ENCODE measurements at regions not wholly inside any gene's neighbourhood (a gene's known extent, or its start where the extent isn't known, plus 50 kb on each side); places are given as distances from the start of the nearest gene placed in this dataset.

DNA sequence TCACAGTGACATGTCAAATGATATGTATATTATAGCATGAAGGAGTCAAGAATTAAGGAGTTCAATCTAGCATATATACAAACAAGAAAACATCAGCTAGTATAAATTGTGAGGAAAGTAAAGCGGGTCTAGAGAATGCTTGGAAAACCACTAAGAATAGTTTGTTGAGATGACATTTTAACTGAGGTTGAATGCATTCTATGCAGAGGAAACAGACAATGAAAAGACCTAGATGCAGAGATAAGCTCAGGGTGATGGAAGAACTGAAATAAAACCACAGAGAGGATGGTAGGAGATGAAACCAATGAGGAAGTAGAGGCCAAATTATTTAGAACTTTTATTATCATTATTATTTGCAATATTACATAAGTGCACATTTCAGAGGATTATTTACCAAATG lies 803.6 kb upstream of the FANCL start:
- H3K27ac ChIP-seq (ENCODE audit: low read length), result no peak overlapping the region
- no peaks in the 10 kb centered on the region for H3K9me3 ChIP-seq (ENCODE audit: control insufficient read depth in 1 of 2, low read length in 2 of 2)

GRCh38 chr2:59041139-59041538 lies 800.0 kb upstream of the FANCL start:
- H3K4me3 ChIP-seq (ENCODE audit: low read depth in 1 of 2, low read length in 2 of 2), result no peak overlapping the region
- no peaks in the 10 kb centered on the region for H3K27me3 ChIP-seq (ENCODE audit: low read depth, low read length)
- H3K36me3 ChIP-seq (ENCODE audit: control insufficient read depth in 1 of 2, insufficient read depth in 2 of 2, low read length in 2 of 2), result no peaks in the 10 kb centered on the region
- no peaks in the 10 kb centered on the region for H3K9me3 ChIP-seq (ENCODE audit: control insufficient read depth in 1 of 2, low read length in 2 of 2)
- no peak overlapping the region for H3K27ac ChIP-seq (ENCODE audit: low read length)
- no peaks in the 10 kb centered on the region for H3K4me1 ChIP-seq (ENCODE audit: control insufficient read depth in 1 of 2, insufficient read depth in 2 of 2, low read length in 2 of 2)

More for the DNA sequence above, 803.6 kb upstream of the FANCL start:
- Histone ChIP-seq H3K4me3 (ENCODE audit: low read depth in 1 of 2, low read length in 2 of 2) (no peak overlapping the region), H3K36me3 (ENCODE audit: control insufficient read depth in 1 of 2, insufficient read depth in 2 of 2, low read length in 2 of 2) (no peaks in the 10 kb centered on the region), H3K27me3 (ENCODE audit: low read depth, low read length) (no peaks in the 10 kb centered on the region), H3K4me1 (ENCODE audit: control insufficient read depth in 1 of 2, insufficient read depth in 2 of 2, low read length in 2 of 2) (no peaks in the 10 kb centered on the region)

DNA sequence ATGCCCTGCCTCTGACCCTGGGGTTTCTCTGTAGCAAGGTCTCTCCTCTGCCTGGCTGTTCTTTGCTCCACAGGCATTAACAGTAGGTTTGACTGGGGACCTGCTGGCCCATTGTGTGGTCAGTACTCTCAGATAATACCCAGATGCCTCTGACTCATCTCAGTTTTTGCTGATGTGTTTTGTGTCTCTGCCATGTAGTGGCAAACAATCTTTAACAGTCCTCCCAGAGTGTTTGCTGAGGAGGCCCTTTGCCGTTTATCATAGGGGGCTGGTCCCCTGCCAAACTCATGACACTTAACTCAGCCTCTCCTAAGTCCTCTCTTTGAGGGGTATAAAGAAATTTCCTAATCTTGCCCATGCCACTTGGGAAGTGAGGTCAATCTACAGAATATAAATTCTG lies 793.7 kb upstream of the FANCL start:
- Histone ChIP-seq H3K4me1 (ENCODE audit: control insufficient read depth in 1 of 2, insufficient read depth in 2 of 2, low read length in 2 of 2) (peaks cover 0 to 8% of the 10 kb centered on the region in 2 donors), H3K4me3 (ENCODE audit: low read depth in 1 of 2, low read length in 2 of 2) (no peak overlapping the region), H3K9me3 (ENCODE audit: control insufficient read depth in 1 of 2, low read length in 2 of 2) (no peaks in the 10 kb centered on the region), H3K27me3 (ENCODE audit: low read depth, low read length) (no peaks in the 10 kb centered on the region), H3K27ac (ENCODE audit: low read length) (no peak overlapping the region), H3K36me3 (ENCODE audit: control insufficient read depth in 1 of 2, insufficient read depth in 2 of 2, low read length in 2 of 2) (no peaks in the 10 kb centered on the region)

- Histone ChIP-seq H3K27me3 (ENCODE audit: low read depth, low read length) (no peaks in the 10 kb centered on the region), H3K4me3 (ENCODE audit: low read depth in 1 of 2, low read length in 2 of 2) (no peak overlapping the region), H3K9me3 (ENCODE audit: control insufficient read depth in 1 of 2, low read length in 2 of 2) (no peaks in the 10 kb centered on the region), H3K4me1 (ENCODE audit: control insufficient read depth in 1 of 2, insufficient read depth in 2 of 2, low read length in 2 of 2) (peaks cover 0 to 8% of the 10 kb centered on the region in 2 donors), H3K27ac (ENCODE audit: low read length) (no peak overlapping the region), H3K36me3 (ENCODE audit: control insufficient read depth in 1 of 2, insufficient read depth in 2 of 2, low read length in 2 of 2) (no peaks in the 10 kb centered on the region)
These were observed 793.0 kb upstream of the FANCL start for GRCh38 chr2:59034106-59034505.

GRCh38 chr2:59033661-59034060 lies 792.5 kb upstream of the FANCL start:
- no peaks in the 10 kb centered on the region for H3K9me3 ChIP-seq (ENCODE audit: control insufficient read depth in 1 of 2, low read length in 2 of 2)
- H3K4me1 ChIP-seq (ENCODE audit: control insufficient read depth in 1 of 2, insufficient read depth in 2 of 2, low read length in 2 of 2), result peaks cover 0 to 8% of the 10 kb centered on the region in 2 donors
- no peak overlapping the region for H3K27ac ChIP-seq (ENCODE audit: low read length)
- no peaks in the 10 kb centered on the region for H3K27me3 ChIP-seq (ENCODE audit: low read depth, low read length)
- no peak overlapping the region for H3K4me3 ChIP-seq (ENCODE audit: low read depth in 1 of 2, low read length in 2 of 2)
- H3K36me3 ChIP-seq (ENCODE audit: control insufficient read depth in 1 of 2, insufficient read depth in 2 of 2, low read length in 2 of 2), result no peaks in the 10 kb centered on the region

- Histone ChIP-seq H3K36me3 (ENCODE audit: control insufficient read depth in 1 of 2, insufficient read depth in 2 of 2, low read length in 2 of 2) (no peaks in the 10 kb centered on the region), H3K4me1 (ENCODE audit: control insufficient read depth in 1 of 2, insufficient read depth in 2 of 2, low read length in 2 of 2) (peaks cover 0 to 8% of the 10 kb centered on the region in 2 donors), H3K4me3 (ENCODE audit: low read depth in 1 of 2, low read length in 2 of 2) (no peak overlapping the region), H3K9me3 (ENCODE audit: control insufficient read depth in 1 of 2, low read length in 2 of 2) (no peaks in the 10 kb centered on the region), H3K27ac (ENCODE audit: low read length) (no peak overlapping the region), H3K27me3 (ENCODE audit: low read depth, low read length) (no peaks in the 10 kb centered on the region)
These were observed 791.4 kb upstream of the FANCL start for GRCh38 chr2:59032499-59032898.

GRCh38 chr2:59029058-59029457 lies 787.9 kb upstream of the FANCL start:
- Histone ChIP-seq H3K27me3 (ENCODE audit: low read depth, low read length) (no peaks in the 10 kb centered on the region), H3K36me3 (ENCODE audit: control insufficient read depth in 1 of 2, insufficient read depth in 2 of 2, low read length in 2 of 2) (no peaks in the 10 kb centered on the region), H3K27ac (ENCODE audit: low read length) (no peak overlapping the region), H3K4me3 (ENCODE audit: low read depth in 1 of 2, low read length in 2 of 2) (no peak overlapping the region), H3K9me3 (ENCODE audit: control insufficient read depth in 1 of 2, low read length in 2 of 2) (no peaks in the 10 kb centered on the region), H3K4me1 (ENCODE audit: control insufficient read depth in 1 of 2, insufficient read depth in 2 of 2, low read length in 2 of 2) (peaks cover 0 to 1% of the 10 kb centered on the region in 2 donors)

- H3K27me3 ChIP-seq (ENCODE audit: low read depth, low read length), result no peaks in the 10 kb centered on the region
- no peaks in the 10 kb centered on the region for H3K36me3 ChIP-seq (ENCODE audit: control insufficient read depth in 1 of 2, insufficient read depth in 2 of 2, low read length in 2 of 2)
- no peaks in the 10 kb centered on the region for H3K9me3 ChIP-seq (ENCODE audit: control insufficient read depth in 1 of 2, low read length in 2 of 2)
- no peaks in the 10 kb centered on the region for H3K4me1 ChIP-seq (ENCODE audit: control insufficient read depth in 1 of 2, insufficient read depth in 2 of 2, low read length in 2 of 2)
- no peak overlapping the region for H3K27ac ChIP-seq (ENCODE audit: low read length)
- H3K4me3 ChIP-seq (ENCODE audit: low read depth in 1 of 2, low read length in 2 of 2), result no peak overlapping the region
These were observed 786.2 kb upstream of the FANCL start for GRCh38 chr2:59027320-59027719.

- H3K36me3 ChIP-seq (ENCODE audit: control insufficient read depth in 1 of 2, insufficient read depth in 2 of 2, low read length in 2 of 2), result no peaks in the 10 kb centered on the region
- no peak overlapping the region for H3K4me3 ChIP-seq (ENCODE audit: low read depth in 1 of 2, low read length in 2 of 2)
- H3K27ac ChIP-seq (ENCODE audit: low read length), result no peak overlapping the region
- no peaks in the 10 kb centered on the region for H3K4me1 ChIP-seq (ENCODE audit: control insufficient read depth in 1 of 2, insufficient read depth in 2 of 2, low read length in 2 of 2)
- H3K27me3 ChIP-seq (ENCODE audit: low read depth, low read length), result no peaks in the 10 kb centered on the region
- H3K9me3 ChIP-seq (ENCODE audit: control insufficient read depth in 1 of 2, low read length in 2 of 2), result no peaks in the 10 kb centered on the region
These were observed 784.1 kb upstream of the FANCL start for GRCh38 chr2:59025157-59025757.

- no peaks in the 10 kb centered on the region for H3K4me1 ChIP-seq (ENCODE audit: control insufficient read depth in 1 of 2, insufficient read depth in 2 of 2, low read length in 2 of 2)
- no peak overlapping the region for H3K27ac ChIP-seq (ENCODE audit: low read length)
These were observed 780.7 kb upstream of the FANCL start for GRCh38 chr2:59021786-59022185.

GRCh38 chr2:59019566-59020159 lies 778.5 kb upstream of the FANCL start:
- no peaks in the 10 kb centered on the region for H3K4me1 ChIP-seq (ENCODE audit: control insufficient read depth in 1 of 2, insufficient read depth in 2 of 2, low read length in 2 of 2)
- no peaks in the 10 kb centered on the region for H3K36me3 ChIP-seq (ENCODE audit: control insufficient read depth in 1 of 2, insufficient read depth in 2 of 2, low read length in 2 of 2)
- H3K27ac ChIP-seq (ENCODE audit: low read length), result no peak overlapping the region
- no peaks in the 10 kb centered on the region for H3K27me3 ChIP-seq (ENCODE audit: low read depth, low read length)
- no peaks in the 10 kb centered on the region for H3K9me3 ChIP-seq (ENCODE audit: control insufficient read depth in 1 of 2, low read length in 2 of 2)
- H3K4me3 ChIP-seq (ENCODE audit: low read depth in 1 of 2, low read length in 2 of 2), result no peak overlapping the region

More at GRCh38 chr2:59021786-59022185, 780.7 kb upstream of the FANCL start:
- Histone ChIP-seq H3K4me3 (ENCODE audit: low read depth in 1 of 2, low read length in 2 of 2) (no peak overlapping the region), H3K27me3 (ENCODE audit: low read depth, low read length) (no peaks in the 10 kb centered on the region), H3K9me3 (ENCODE audit: control insufficient read depth in 1 of 2, low read length in 2 of 2) (no peaks in the 10 kb centered on the region), H3K36me3 (ENCODE audit: control insufficient read depth in 1 of 2, insufficient read depth in 2 of 2, low read length in 2 of 2) (no peaks in the 10 kb centered on the region)

DNA sequence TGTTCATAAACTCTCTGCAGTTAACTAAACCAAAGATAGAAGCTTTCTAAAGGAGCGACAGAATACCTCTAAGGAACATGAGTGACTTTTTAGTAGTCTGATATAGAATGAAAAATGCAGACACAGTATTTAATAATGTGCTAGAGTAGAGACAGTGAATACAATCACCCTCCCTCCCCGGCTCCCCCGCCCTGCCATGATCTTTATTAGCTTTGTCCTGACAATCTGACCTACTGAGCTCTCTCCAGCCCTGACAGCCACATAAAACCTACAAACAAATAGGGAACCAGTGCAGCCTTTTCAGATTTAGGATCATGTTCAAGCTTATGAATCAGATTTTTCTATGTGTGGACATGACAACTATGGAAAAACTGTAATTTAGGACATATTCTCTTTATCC lies 777.6 kb upstream of the FANCL start:
- Histone ChIP-seq H3K9me3 (ENCODE audit: control insufficient read depth in 1 of 2, low read length in 2 of 2) (no peaks in the 10 kb centered on the region), H3K4me3 (ENCODE audit: low read depth in 1 of 2, low read length in 2 of 2) (no peak overlapping the region), H3K4me1 (ENCODE audit: control insufficient read depth in 1 of 2, insufficient read depth in 2 of 2, low read length in 2 of 2) (no peaks in the 10 kb centered on the region), H3K36me3 (ENCODE audit: control insufficient read depth in 1 of 2, insufficient read depth in 2 of 2, low read length in 2 of 2) (no peaks in the 10 kb centered on the region), H3K27me3 (ENCODE audit: low read depth, low read length) (no peaks in the 10 kb centered on the region), H3K27ac (ENCODE audit: low read length) (no peak overlapping the region)
